ENCODE measurements at regions not wholly inside any gene's neighbourhood (a gene's known extent, or its start where the extent isn't known, plus 50 kb on each side); places are given as distances from the start of the nearest gene placed in this dataset.

- no peaks in the 10 kb centered on the region for H3K27me3 Mint-ChIP-seq (ENCODE audit: low read depth)
- Histone ChIP-seq H4K8ac (replicated peaks; ENCODE audit: insufficient read length, low read depth, low read length) (no peak overlapping the region), H3K18ac (ENCODE audit: insufficient read length, low read depth, low read length) (no peak overlapping the region), H2BK12ac (ENCODE audit: insufficient read length, low read depth, low read length) (no peak overlapping the region), H2AFZ (ENCODE audit: low read length) (no peak overlapping the region), H3K27me3 (ENCODE audit: insufficient read depth, low read length) (no peaks in the 10 kb centered on the region), H3K79me1 (ENCODE audit: insufficient read depth, low read depth, low read length, poor library complexity, severe bottlenecking) (no peaks in the 10 kb centered on the region), H2AK5ac (ENCODE audit: insufficient read length, low read length) (no peak overlapping the region), H3K23ac (ENCODE audit: insufficient read length, low read depth, low read length) (no peak overlapping the region), H4K20me1 (ENCODE audit: control insufficient read depth, insufficient read depth, insufficient read length) (no peaks in the 10 kb centered on the region), H2BK5ac (ENCODE audit: insufficient read length, low read length) (no peak overlapping the region), H3K4me2 (ENCODE audit: insufficient read depth, insufficient read length, low read length) (no peak overlapping the region), H3K27ac (ENCODE audit: insufficient read length, low read depth, low read length) (no peak overlapping the region), H3T11ph (ENCODE audit: low read length) (no peak overlapping the region), H3K4me1 (ENCODE audit: insufficient read depth, low read length) (no peaks in the 10 kb centered on the region), H4K5ac (ENCODE audit: insufficient read length, low read depth, low read length) (no peak overlapping the region), H3K9me3 (ENCODE audit: control insufficient read depth, low read depth, low read length) (no peaks in the 10 kb centered on the region), H3K56ac (ENCODE audit: insufficient read length, low read depth, low read length) (no peak overlapping the region), H2BK120ac (ENCODE audit: low read depth, low read length, poor library complexity, severe bottlenecking) (no peak overlapping the region), H3K9ac (ENCODE audit: extremely low read depth, insufficient read length, low read length) (no peak overlapping the region), H3K14ac (ENCODE audit: insufficient read depth, low read length) (no peak overlapping the region), H3K23me2 (ENCODE audit: insufficient read length, low read depth, low read length, poor library complexity, severe bottlenecking) (no peaks in the 10 kb centered on the region), H2BK15ac (ENCODE audit: low read depth, low read length) (no peak overlapping the region), H3K4ac (ENCODE audit: low read depth, low read length) (no peak overlapping the region), H3K79me2 (ENCODE audit: insufficient read depth, low read length) (no peaks in the 10 kb centered on the region), H4K91ac (ENCODE audit: insufficient read length, low read depth, low read length) (no peak overlapping the region), H2BK20ac (ENCODE audit: low read depth, low read length, poor library complexity, severe bottlenecking) (no peak overlapping the region)
- H3K9me3 Mint-ChIP-seq = no peaks in the 10 kb centered on the region; a peak in 1 of 5 replicates
- no peaks in the 10 kb centered on the region for H3K36me3 Mint-ChIP-seq (ENCODE audit: insufficient read depth in 1 of 3, low read depth in 3 of 3)
- no peak for DNase-seq
- no peak overlapping the region for H3K27ac Mint-ChIP-seq
- WGBS (ENCODE audit: extremely low coverage, insufficient read length, low lambda C conversion rate) = no CpG with 5 or more reads among the region's 2 CpGs
- TF ChIP-seq CTCF (conservative IDR thresholded peaks at IDR 0.05) = no peak
- no peak overlapping the region for H3K4me3 Mint-ChIP-seq
- no peaks in the 10 kb centered on the region for H3K4me1 Mint-ChIP-seq
These were observed 134.3 kb upstream of the CNTN1 start for GRCh38 chr12:40557980-40558379.

Measured in H9 (cell line).